ENCODE measurements at regions not wholly inside any gene's neighbourhood (a gene's known extent, or its start where the extent isn't known, plus 50 kb on each side); places are given as distances from the start of the nearest gene placed in this dataset.

DNA sequence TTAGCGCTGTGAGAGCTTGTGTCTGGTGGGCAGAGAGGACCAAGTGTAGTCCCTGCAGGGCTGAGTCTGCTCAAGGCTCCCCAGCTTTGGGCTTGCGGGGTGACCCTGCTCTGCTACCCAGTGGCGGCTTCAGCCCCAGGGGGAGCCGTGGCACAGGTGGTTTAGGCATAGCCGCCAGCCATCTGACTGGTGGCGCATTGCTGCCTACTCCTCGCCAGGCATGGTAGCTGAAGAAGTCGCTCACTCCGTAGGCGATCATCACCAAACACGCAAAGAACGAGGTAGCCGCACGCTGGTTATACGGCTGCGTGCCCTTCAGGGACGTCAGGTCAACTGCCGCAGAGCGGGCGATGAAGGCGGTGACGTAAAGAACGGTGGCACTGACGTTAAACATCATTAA, 180.7 kb upstream of the DIPK2B start:
- DNase-seq (ENCODE audit: low read depth): no peak
- no peak for TF ChIP-seq MYC (IDR thresholded peaks at IDR 0.05; ENCODE audit: low read depth, low read length)
- no peak for TF ChIP-seq POLR2A (IDR thresholded peaks at IDR 0.05; ENCODE audit: extremely low read depth, insufficient read length)
- TF ChIP-seq, protein P1, sequence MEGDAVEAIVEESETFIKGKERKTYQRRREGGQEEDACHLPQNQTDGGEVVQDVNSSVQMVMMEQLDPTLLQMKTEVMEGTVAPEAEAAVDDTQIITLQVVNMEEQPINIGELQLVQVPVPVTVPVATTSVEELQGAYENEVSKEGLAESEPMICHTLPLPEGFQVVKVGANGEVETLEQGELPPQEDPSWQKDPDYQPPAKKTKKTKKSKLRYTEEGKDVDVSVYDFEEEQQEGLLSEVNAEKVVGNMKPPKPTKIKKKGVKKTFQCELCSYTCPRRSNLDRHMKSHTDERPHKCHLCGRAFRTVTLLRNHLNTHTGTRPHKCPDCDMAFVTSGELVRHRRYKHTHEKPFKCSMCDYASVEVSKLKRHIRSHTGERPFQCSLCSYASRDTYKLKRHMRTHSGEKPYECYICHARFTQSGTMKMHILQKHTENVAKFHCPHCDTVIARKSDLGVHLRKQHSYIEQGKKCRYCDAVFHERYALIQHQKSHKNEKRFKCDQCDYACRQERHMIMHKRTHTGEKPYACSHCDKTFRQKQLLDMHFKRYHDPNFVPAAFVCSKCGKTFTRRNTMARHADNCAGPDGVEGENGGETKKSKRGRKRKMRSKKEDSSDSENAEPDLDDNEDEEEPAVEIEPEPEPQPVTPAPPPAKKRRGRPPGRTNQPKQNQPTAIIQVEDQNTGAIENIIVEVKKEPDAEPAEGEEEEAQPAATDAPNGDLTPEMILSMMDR (IDR thresholded peaks at IDR 0.05; ENCODE audit: low read depth, low read length): no peak
- TF ChIP-seq, protein P2, sequence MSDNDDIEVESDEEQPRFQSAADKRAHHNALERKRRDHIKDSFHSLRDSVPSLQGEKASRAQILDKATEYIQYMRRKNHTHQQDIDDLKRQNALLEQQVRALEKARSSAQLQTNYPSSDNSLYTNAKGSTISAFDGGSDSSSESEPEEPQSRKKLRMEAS (IDR thresholded peaks at IDR 0.05; ENCODE audit: low read depth, low read length): no peak
- H3K4me3 ChIP-seq (ENCODE audit: low read depth, low read length): no peak overlapping the region

DNA sequence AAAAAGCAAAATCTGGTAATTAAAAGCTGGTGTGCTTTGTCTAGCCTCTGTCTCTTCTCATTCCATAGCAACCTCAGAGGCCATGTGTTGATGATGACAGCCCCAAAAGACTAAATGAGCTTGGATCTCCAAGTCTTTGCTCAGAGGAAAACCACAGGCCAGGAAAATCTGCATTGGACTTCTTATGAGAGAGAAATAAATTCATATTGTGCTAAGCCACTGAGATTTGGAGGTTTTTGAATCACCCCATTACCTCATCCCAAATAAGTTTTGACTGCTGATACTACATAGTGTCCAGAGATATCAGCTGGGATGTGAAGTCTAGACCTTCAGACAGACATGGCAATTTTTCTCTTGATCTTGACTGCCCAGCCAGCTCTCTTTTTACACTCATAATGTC, 178.6 kb upstream of the DIPK2B start:
- H3K4me3 ChIP-seq (ENCODE audit: low read depth, low read length): no peak overlapping the region
- no peak for DNase-seq (ENCODE audit: low read depth)
- TF ChIP-seq MYC (IDR thresholded peaks at IDR 0.05; ENCODE audit: low read depth, low read length) (no peak), POLR2A (IDR thresholded peaks at IDR 0.05; ENCODE audit: extremely low read depth, insufficient read length) (no peak)
- TF ChIP-seq, protein P2 (IDR thresholded peaks at IDR 0.05; ENCODE audit: low read depth, low read length): no peak
- TF ChIP-seq, protein P1 (IDR thresholded peaks at IDR 0.05; ENCODE audit: low read depth, low read length): no peak

DNA sequence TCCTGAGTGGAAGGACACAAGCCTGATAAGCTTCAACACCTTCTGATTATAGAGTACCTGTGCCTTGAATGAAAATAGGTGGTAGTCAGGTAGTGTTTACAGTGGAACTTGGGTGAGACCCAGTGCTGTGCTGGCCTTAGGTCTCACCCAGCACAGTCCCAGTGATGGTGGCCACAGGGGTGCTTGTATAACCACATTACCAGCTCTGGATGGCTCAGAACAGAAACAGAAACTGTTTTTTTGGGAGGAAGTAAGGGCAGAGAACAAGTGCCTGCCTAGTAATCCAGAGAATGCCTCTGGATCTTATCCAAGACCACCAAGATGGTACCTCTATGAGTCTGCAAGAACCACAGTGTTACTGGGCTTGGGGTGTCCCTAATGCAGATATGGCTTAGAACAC, 171.5 kb upstream of the DIPK2B start:
- no peak overlapping the region for H3K4me3 ChIP-seq (ENCODE audit: low read depth, low read length)
- TF ChIP-seq POLR2A (IDR thresholded peaks at IDR 0.05; ENCODE audit: extremely low read depth, insufficient read length) (no peak), MYC (IDR thresholded peaks at IDR 0.05; ENCODE audit: low read depth, low read length) (no peak)
- TF ChIP-seq, protein P1 (IDR thresholded peaks at IDR 0.05; ENCODE audit: low read depth, low read length): no peak
- TF ChIP-seq, protein P2 (IDR thresholded peaks at IDR 0.05; ENCODE audit: low read depth, low read length): no peak
- no peak for DNase-seq (ENCODE audit: low read depth)

DNA sequence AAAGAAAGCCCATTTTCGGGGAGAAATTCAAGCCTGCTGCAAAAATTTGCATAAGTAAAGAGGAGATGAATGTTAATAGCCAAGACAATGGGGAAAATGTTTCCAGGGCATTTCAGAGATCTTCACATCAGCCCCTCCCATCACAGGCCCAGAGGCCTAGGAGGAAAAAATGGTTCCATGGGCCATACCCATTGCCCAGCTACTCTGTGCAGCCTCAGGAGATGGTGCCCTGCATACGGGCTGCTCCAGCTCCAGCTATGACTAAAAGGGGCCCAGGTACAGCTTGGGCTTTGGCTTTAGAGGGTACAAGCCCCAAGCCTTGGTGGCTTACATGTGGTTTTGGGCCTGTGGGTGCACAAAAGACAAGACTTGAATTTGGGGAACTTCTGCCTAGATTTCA, 168.0 kb upstream of the DIPK2B start:
- TF ChIP-seq, protein P2 (IDR thresholded peaks at IDR 0.05; ENCODE audit: low read depth, low read length): no peak
- TF ChIP-seq MYC (IDR thresholded peaks at IDR 0.05; ENCODE audit: low read depth, low read length) (no peak), POLR2A (IDR thresholded peaks at IDR 0.05; ENCODE audit: extremely low read depth, insufficient read length) (no peak)
- no peak for DNase-seq (ENCODE audit: low read depth)
- no peak overlapping the region for H3K4me3 ChIP-seq (ENCODE audit: low read depth, low read length)

DNA sequence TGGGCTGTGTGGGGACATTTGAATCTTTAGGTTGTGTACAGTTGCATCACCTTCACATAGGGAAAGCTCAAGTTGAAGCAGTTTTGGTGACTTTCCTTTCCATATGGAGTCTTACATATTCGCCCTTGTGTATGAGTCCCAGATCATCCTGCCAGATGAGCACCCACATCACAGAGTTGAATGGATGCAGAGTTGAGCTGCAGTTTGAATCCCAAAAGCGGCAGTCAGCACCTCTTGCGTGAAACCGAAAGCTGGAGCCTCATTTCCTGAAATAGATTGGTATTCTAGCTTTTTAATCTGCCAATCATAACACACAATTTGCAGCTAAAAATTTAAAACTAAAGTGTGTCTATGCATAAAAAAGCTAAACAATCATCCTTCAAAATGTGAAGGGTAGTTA, 162.9 kb upstream of the DIPK2B start:
- DNase-seq (ENCODE audit: low read depth): no peak
- H3K4me3 ChIP-seq (ENCODE audit: low read depth, low read length): no peak overlapping the region
- TF ChIP-seq, protein P1 (IDR thresholded peaks at IDR 0.05; ENCODE audit: low read depth, low read length): no peak
- TF ChIP-seq MYC (IDR thresholded peaks at IDR 0.05; ENCODE audit: low read depth, low read length) (no peak), POLR2A (IDR thresholded peaks at IDR 0.05; ENCODE audit: extremely low read depth, insufficient read length) (no peak)
- TF ChIP-seq, protein P2 (IDR thresholded peaks at IDR 0.05; ENCODE audit: low read depth, low read length): no peak

DNA sequence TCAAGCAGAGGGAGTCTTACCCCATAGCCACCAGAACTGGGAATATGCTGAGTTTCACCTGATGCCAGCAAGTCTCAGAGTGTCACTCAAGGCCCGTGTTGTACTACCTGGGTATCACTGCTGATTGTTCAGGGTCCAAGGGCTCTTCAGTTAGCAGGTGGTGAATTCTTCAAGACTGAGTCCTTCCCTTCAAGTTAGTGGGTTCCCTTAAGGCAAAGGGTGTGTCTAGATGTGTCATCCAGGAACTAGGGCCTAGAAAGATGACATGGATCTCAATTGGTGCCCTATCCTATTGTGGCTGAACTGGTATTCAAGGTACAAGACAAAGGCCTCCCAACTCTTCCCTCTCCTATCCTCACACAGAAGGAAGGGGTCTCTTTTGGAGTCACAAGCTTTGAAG, 159.9 kb upstream of the DIPK2B start:
- TF ChIP-seq, protein P2 (IDR thresholded peaks at IDR 0.05; ENCODE audit: low read depth, low read length): no peak
- TF ChIP-seq, protein P1 (IDR thresholded peaks at IDR 0.05; ENCODE audit: low read depth, low read length): no peak
- no peak for TF ChIP-seq POLR2A (IDR thresholded peaks at IDR 0.05; ENCODE audit: extremely low read depth, insufficient read length)
- TF ChIP-seq MYC (IDR thresholded peaks at IDR 0.05; ENCODE audit: low read depth, low read length): no peak
- no peak for DNase-seq (ENCODE audit: low read depth)
- no peak overlapping the region for H3K4me3 ChIP-seq (ENCODE audit: low read depth, low read length)

Data from NB4 (cell line).